Caco-2 (cell line): ENCODE measurements at regions not wholly inside any gene's neighbourhood (a gene's known extent, or its start where the extent isn't known, plus 50 kb on each side); places are given as distances from the start of the nearest gene placed in this dataset.

Experiments used
- BruUV-seq: library from RNA; stranded (reverse); fragments of 400-500 nt; replicated peaks from 2 replicates; lab custom pipeline; 2021; lab: Mats Ljungman, UMichigan
- CTCF ChIA-PET: fragments of 300-600 bp; sonication (Branson Sonifier 250); formaldehyde crosslinking; loops from one replicate; lab custom pipeline; 2022; ENCODE audit warnings: antibody characterized with exemption; lab: Charles Lee
- POLR2A ChIA-PET: fragments of 300-600 bp; sonication (Branson Sonifier 250); formaldehyde crosslinking; loops from one replicate; lab custom pipeline; 2022; ENCODE audit warnings: antibody characterized with exemption; lab: Charles Lee
- DNase-seq, 2 experiments: peaks; one replicate each; pipeline versions ENCODE4 v3.0.0 to v3.0.0-alpha.2; 2020 to 2022
- H3K27me3 ChIP-seq: replicated peaks from 2 replicates; pipeline ENCODE4 v1.6.0; 2011; ENCODE audit warnings: low read length; ENCODE audit not compliant: control insufficient read depth, insufficient read depth
- H3K36me3 ChIP-seq: 2 replicates; pipeline ENCODE4 v1.5.1; 2011; ENCODE audit warnings: low read length; ENCODE audit not compliant: control insufficient read depth, insufficient read depth
- H3K4me1 ChIP-seq: fragments of 250-450 bp; sonication (Bioruptor Pico); 2 replicates; pipeline ENCODE4 v1.5.1; 2020; ENCODE audit warnings: mild to moderate bottlenecking
- H3K4me3 ChIP-seq: 2 replicates; pipeline ENCODE4 v1.5.1; 2011; ENCODE audit warnings: low read depth, mild to moderate bottlenecking, control low read depth, low read length
- H3K9me3 ChIP-seq: fragments of 250-450 bp; sonication (Bioruptor Pico); 2 replicates; pipeline ENCODE4 v1.5.1; 2020; ENCODE audit warnings: mild to moderate bottlenecking, moderate library complexity
- H3K27ac Mint-ChIP-seq: one replicate; pipeline ENCODE4 v1.8.0; 2022; ENCODE audit warnings: mixed read lengths; ENCODE audit not compliant: unreplicated experiment
- H3K27me3 Mint-ChIP-seq: one replicate; pipeline ENCODE4 v1.8.0; 2022; ENCODE audit warnings: mixed read lengths; ENCODE audit not compliant: insufficient read depth, unreplicated experiment
- H3K36me3 Mint-ChIP-seq: one replicate; pipeline ENCODE4 v1.8.0; 2022; ENCODE audit warnings: mild to moderate bottlenecking, mixed read lengths; ENCODE audit not compliant: insufficient read depth, unreplicated experiment
- H3K4me1 Mint-ChIP-seq: one replicate; pipeline ENCODE4 v1.8.0; 2022; ENCODE audit warnings: low read depth, mixed read lengths; ENCODE audit not compliant: unreplicated experiment
- H3K4me3 Mint-ChIP-seq: one replicate; pipeline ENCODE4 v1.8.0; 2022; ENCODE audit warnings: mild to moderate bottlenecking, moderate library complexity, mixed read lengths; ENCODE audit not compliant: unreplicated experiment
- H3K9me3 Mint-ChIP-seq: one replicate; pipeline ENCODE4 v1.8.0; 2022; ENCODE audit warnings: mixed read lengths; ENCODE audit not compliant: unreplicated experiment
- intact Hi-C: fragments of 100-400 bp; cut with micrococcal nuclease; formaldehyde crosslinking; loops from one replicate; pipeline ENCODE4 v1.10.0; 2022; ENCODE audit not compliant: unreplicated experiment
- TF ChIP-seq, protein P1 (sequence below), 2 experiments: fragments of 200-600 bp in 1 of 2; IDR thresholded peaks; 1 replicate in 1 of 2; 2 replicates in 1 of 2; pipeline versions ENCODE4 v1.5.1 to v1.8.0; 2011 to 2022; ENCODE audit warnings: antibody characterized with exemption in 1 of 2, control low read depth in 1 of 2, inconsistent platforms in 1 of 2, low read depth in 1 of 2, low read length in 1 of 2, mild to moderate bottlenecking in 1 of 2, moderate library complexity in 1 of 2; ENCODE audit not compliant: insufficient read depth in 1 of 2, severe bottlenecking in 1 of 2, unreplicated experiment in 1 of 2

DNA sequence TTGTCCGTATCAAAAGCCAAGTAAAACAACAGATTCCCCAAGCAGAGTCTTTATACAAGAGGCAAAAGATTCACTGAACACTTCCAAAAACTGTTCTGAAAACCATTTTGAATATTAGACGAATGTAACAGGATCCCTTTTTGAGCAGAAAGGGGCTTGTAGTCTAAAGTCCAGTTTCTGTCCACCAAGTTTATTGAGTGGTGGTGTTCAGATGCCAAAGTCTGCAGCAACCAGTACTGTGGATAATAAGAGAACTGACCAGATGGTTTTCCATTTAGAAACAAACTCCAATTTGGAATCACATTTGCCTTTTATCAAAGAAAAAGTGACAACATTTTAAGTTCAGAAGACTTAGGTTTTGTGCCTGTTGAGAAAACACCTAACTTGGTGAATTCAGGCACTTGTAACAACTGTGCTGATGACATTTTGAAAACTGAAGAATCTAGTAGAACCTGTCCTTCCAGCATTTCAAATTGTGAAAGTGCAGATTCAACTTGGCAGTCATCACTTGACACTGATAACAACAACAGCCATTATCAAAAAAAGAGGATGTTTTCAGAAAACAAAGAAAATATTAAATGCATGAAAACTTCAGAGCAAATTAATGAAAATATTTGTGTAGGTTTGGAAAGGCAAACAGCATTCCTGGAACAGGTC, 217.1 kb downstream of the CSNK2A3 start:
- peaks cover 3% of the 10 kb centered on the region for H3K27me3 Mint-ChIP-seq
- BruUV-seq = no TSS peak
- H3K27ac Mint-ChIP-seq = peak overlapping the region; percentile 58
- no peak overlapping the region for H3K4me3 ChIP-seq
- H3K4me3 Mint-ChIP-seq = no peak overlapping the region
- POLR2A ChIA-PET = no interaction called here
- H3K36me3 Mint-ChIP-seq = no peaks in the 10 kb centered on the region
- TF ChIP-seq, protein P1, sequence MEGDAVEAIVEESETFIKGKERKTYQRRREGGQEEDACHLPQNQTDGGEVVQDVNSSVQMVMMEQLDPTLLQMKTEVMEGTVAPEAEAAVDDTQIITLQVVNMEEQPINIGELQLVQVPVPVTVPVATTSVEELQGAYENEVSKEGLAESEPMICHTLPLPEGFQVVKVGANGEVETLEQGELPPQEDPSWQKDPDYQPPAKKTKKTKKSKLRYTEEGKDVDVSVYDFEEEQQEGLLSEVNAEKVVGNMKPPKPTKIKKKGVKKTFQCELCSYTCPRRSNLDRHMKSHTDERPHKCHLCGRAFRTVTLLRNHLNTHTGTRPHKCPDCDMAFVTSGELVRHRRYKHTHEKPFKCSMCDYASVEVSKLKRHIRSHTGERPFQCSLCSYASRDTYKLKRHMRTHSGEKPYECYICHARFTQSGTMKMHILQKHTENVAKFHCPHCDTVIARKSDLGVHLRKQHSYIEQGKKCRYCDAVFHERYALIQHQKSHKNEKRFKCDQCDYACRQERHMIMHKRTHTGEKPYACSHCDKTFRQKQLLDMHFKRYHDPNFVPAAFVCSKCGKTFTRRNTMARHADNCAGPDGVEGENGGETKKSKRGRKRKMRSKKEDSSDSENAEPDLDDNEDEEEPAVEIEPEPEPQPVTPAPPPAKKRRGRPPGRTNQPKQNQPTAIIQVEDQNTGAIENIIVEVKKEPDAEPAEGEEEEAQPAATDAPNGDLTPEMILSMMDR (IDR thresholded peaks at IDR 0.05; ENCODE audit: insufficient read depth in 1 of 2, low read depth in 1 of 2, low read length in 1 of 2, severe bottlenecking in 1 of 2, unreplicated experiment in 1 of 2) = no peak
- intact Hi-C loops = no loop called here
- CTCF ChIA-PET = no interaction called here
- H3K4me1 Mint-ChIP-seq = peaks cover 16% of the 10 kb centered on the region
- H3K27me3 ChIP-seq = no peaks in the 10 kb centered on the region
- no peaks in the 10 kb centered on the region for H3K36me3 ChIP-seq
- peak in 1 of 2 experiments; percentile 65 for DNase-seq
- H3K4me1 ChIP-seq = peaks cover 13% of the 10 kb centered on the region; the same call in 1 of the 2 replicates
- peaks cover 19% of the 10 kb centered on the region for H3K9me3 Mint-ChIP-seq
- no peaks in the 10 kb centered on the region for H3K9me3 ChIP-seq

DNA sequence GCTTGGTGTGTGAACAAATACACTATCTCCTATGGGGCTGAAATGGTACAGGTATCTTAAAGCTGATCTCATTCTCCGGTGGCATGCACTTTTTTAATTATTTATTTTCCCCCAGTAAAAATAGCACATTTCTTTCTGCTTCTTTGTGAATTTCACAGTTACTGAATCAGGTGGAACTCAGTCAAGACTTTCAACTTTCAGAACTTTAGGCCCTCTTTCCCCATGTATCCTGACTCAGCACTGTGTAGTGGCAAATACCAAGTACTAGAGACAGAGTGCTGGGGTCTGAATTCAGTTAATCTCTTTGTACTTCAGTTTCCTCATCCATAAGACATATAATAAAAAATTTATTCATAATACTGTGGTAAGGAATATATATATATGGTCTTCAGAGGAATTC, 223.9 kb downstream of the CSNK2A3 start:
- no TSS peak for BruUV-seq
- peaks cover 22% of the 10 kb centered on the region for H3K9me3 Mint-ChIP-seq
- no peaks in the 10 kb centered on the region for H3K27me3 ChIP-seq

DNA sequence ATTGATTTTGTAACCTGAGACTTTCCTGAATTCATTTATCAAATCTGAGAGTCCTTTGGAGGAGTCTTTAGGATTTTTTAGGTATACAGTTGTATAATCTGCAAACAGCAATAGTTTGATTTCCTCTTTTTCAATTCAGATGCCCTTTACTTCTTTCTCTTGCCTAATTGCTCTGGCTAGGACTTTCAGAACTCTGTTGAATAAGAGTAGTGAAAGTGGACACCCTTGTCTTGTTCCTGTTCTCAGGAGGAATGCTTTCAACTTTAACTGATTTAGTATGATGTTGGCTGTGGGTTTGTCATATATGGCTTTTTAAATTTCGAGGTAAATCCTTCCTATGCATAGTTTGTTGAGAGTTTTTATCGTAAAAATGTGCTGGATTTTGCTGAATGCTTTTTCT, 227.4 kb downstream of the CSNK2A3 start:
- Histone ChIP-seq H3K9me3 (0 out of 2 replicates have a peak, but pooled peaks cover 5% of the 10 kb centered on the region), H3K4me1 (no peaks in the 10 kb centered on the region), H3K27me3 (no peaks in the 10 kb centered on the region; the same call in 1 of the 2 replicates), H3K4me3 (no peak overlapping the region), H3K36me3 (no peaks in the 10 kb centered on the region)
- H3K4me1 Mint-ChIP-seq = no peaks in the 10 kb centered on the region
- intact Hi-C loops = no loop called here
- no peak for DNase-seq
- TF ChIP-seq, protein P1 (IDR thresholded peaks at IDR 0.05; ENCODE audit: insufficient read depth in 1 of 2, low read depth in 1 of 2, low read length in 1 of 2, severe bottlenecking in 1 of 2, unreplicated experiment in 1 of 2) = no peak
- peaks cover 45% of the 10 kb centered on the region for H3K27me3 Mint-ChIP-seq
- ChIA-PET CTCF (no interaction called here), POLR2A (no interaction called here)
- H3K27ac Mint-ChIP-seq = no peak overlapping the region
- peaks cover 11% of the 10 kb centered on the region for H3K9me3 Mint-ChIP-seq
- no peaks in the 10 kb centered on the region for H3K36me3 Mint-ChIP-seq
- H3K4me3 Mint-ChIP-seq = no peak overlapping the region
- no TSS peak for BruUV-seq

More for the DNA sequence above, 223.9 kb downstream of the CSNK2A3 start:
- no peaks in the 10 kb centered on the region for H3K4me1 ChIP-seq
- H3K4me3 ChIP-seq = no peak overlapping the region
- 0 out of 2 replicates have a peak, but pooled peaks cover 5% of the 10 kb centered on the region for H3K9me3 ChIP-seq
- intact Hi-C loops = no loop called here
- ChIA-PET POLR2A (no interaction called here), CTCF (no interaction called here)
- H3K36me3 Mint-ChIP-seq = no peaks in the 10 kb centered on the region
- H3K4me1 Mint-ChIP-seq = no peaks in the 10 kb centered on the region
- TF ChIP-seq, protein P1 (IDR thresholded peaks at IDR 0.05; ENCODE audit: insufficient read depth in 1 of 2, low read depth in 1 of 2, low read length in 1 of 2, severe bottlenecking in 1 of 2, unreplicated experiment in 1 of 2) = no peak
- peaks cover 46% of the 10 kb centered on the region for H3K27me3 Mint-ChIP-seq
- DNase-seq = no peak
- H3K36me3 ChIP-seq = no peaks in the 10 kb centered on the region
- H3K27ac Mint-ChIP-seq = no peak overlapping the region
- no peak overlapping the region for H3K4me3 Mint-ChIP-seq
